Stimulated activated CD8-positive, alpha-beta memory T cell treated with anti-CD3 and anti-CD28 coated beads, Interleukin-12 subunit alpha, Interleukin-12 subunit beta, amount 100 ng/mL, for 24 hours (primary cell): ENCODE measurements at regions not wholly inside any gene's neighbourhood (a gene's known extent, or its start where the extent isn't known, plus 50 kb on each side); places are given as distances from the start of the nearest gene placed in this dataset.

Source experiments
- DNase-seq: peaks from one replicate; pipeline ENCODE4 v3.0.0-alpha.2; 2020; ENCODE audit errors: extremely low read depth

DNA sequence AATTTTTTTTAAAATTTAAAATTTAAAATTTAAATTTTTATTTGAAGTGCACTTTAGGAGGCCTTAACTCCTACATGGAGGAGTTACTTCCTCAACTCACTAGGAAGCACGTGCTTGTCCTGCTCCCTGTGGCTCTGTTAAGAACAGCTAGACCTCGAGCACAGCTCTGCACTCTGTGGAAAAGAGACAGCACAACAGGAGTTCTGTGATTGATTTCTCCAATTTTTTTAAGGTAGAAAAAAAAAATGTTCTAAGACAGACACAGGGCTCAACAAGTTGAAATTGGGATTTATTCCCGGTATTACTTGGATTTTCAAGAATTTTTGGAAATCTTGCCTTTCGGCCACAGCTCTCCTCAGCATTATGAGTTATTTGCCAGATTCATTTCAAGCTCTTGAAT, 356.6 kb upstream of the LYPLAL1 start:
- DNase-seq: no peak

DNA sequence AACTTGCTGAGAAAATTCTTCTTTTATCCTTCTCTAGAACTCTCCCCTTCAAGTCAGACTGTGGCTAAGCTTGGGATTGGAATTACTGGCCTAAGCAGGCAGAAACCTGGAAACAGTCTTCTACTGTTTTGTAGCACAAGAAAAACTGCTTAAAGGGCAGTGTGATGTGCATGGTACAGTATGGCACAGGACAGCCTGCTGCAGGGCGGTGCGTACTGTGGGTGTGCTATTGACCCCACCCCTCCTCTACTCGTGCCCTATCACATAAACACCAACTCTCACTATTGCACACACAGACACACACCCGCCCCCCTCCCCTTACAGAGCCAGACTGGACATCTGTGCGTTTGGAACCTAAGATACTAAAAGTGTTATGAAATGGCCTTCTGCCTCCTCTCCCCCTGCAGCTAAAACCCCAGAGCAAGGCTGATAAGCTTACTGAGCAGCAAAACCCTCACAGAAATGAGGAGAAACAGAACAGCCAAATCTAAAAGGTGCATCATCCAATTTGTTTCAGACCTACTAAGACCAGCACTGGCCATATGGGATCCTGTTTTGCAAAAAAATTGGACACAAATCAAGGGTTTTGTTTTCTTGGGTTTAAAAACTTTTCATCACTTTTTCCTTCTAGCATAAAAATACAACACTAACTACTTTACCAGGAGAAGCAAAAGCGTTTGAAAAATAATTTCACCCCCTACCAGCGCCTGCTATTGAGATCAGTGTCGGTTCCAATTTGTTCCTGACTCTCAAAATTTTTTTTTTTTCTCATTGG, 355.8 kb upstream of the LYPLAL1 start:
- DNase-seq: no peak

DNA sequence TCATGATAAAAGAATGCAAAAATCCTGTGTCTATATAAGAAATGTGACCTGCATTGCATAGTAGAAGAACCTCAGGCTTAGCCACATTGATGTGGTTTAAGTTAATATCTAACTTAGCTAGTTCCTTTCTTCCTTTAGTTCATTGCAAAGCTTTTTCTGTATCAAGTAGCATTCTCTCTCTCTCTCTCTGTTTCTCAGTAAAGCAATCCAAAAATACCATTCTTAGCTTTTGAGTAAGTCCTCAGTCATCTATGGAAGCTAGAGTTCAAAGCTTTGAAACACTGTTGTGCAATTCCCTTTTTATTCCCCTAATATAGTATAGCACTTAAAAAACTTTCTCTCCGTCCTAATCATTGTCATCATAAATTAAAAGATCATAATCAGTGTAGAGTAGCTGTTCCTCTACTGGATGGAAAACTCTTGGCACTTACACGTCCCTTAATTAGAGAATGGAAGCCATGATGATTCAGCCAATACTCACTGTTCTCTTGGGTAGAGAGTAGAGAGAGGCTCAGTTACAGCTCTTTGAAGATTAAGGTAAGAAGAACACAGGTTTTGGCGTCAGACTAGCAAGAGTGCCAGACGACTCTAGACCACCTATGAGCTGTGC, 350.3 kb upstream of the LYPLAL1 start:
- DNase-seq: no peak

DNA sequence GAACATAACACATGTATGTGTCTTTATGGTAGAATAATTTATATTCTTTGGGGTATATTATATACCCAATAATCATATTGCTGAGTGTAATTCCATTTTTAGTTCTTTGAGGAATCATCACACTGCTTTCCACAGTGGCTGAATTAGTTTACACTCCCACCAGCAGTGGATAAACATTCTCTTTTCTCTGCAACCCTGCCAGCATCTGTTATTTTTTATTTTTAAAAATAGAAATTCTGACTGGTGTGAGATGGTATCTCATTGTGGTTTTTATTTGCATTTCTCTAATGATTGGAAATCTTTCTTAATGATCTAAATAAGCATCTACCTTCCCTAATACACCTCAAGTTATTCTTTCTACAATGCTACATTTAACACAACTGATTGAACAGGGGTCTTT, 346.2 kb upstream of the LYPLAL1 start:
- DNase-seq: no peak

DNA sequence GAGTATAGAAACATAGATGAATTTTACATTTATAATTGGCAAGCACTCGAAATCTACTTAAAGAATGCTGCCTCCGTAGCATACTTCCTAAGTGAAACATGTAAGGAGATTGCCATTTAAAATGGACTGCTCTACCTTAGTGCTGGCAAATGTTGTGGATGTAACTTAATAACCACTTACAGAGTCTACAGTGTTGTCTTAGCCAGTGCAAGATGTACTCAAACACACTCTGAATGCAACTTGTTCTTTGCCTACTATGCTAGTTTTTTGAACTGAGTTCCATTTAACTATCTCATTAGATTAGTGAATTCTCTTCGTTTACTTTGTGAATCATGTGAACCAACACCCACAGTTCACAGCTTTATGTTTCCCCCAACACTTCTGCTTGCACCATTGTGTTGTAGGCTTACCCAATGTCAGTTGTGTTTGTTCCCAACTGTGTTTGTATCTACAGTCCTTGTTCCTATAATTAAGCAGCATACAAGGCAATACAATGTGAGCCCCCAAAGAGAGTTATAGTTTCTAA, 345.5 kb upstream of the LYPLAL1 start:
- no peak for DNase-seq

DNA sequence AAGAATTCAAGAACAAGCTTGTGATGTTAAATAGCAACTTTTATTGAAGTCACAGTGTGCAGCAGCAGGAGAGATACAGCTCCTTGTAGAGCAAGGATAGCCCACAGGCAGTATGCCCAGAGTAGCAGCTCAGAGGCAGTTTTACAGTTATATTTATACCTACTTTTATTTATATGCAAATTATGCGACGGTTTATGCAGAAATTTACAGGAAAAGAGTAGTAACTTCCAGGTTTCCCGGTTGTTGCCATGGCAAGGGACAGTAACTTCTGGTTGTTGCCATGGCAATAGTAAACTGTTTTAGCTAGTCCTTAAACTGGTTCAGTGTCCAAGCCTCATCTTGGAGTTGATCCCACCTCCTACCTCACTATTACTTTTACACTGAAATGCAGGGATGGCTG, 344.6 kb upstream of the LYPLAL1 start:
- no peak for DNase-seq

DNA sequence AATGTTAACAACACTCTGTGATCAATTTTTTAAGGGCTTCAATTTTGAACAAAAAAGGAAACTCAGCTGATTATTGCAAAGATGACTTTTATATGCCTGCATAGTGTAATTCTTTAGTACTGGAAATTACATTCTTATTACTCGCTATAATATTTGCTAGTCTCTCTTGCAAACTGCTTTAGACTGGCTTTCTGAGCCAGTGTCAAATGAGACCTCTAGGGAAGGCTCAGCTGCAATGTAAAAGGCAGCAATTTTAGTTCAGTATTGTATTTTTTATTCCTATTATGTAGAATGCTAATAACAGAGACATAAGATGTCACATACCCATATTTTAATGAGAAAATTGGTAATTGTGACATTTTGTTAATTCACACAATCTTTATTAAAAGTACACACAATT, 338.1 kb upstream of the LYPLAL1 start:
- DNase-seq: no peak

DNA sequence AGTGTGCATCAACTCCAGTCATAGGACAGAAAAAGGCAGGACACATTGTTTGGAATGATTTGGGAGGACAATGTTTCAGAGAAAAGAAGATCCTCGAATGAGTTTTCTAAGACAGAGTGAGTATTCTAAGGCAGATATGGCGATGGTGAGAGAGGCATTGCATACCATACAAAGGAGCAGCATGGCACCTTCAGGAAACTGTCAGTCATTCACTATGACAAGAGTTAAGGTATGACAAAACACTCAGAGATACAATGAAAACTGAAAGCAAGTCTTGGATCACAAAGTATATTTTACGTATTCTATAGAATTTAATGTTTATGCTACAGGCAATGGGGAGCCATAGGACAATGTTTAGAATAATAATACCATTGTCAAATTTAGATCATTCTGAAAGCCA, 337.4 kb upstream of the LYPLAL1 start:
- no peak for DNase-seq

DNA sequence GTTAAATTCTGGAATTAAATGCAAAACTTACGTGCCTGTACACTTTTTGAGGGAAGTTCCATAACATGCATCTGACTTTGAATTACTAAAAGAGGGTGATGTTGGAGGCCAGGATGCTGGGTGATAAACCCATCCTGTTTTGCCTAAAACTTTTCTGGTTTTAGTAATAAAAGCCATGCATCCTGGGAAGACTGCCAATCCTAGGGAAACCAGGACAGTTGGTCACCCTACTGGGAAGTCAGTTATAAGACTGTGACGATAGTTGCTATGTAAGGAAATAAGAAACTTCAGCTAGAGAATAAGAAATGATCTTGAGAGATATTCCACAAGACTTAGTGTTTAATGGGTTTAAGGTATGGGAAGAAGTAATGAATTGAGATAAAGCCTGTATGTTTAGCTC, 336.6 kb upstream of the LYPLAL1 start:
- no peak for DNase-seq

DNA sequence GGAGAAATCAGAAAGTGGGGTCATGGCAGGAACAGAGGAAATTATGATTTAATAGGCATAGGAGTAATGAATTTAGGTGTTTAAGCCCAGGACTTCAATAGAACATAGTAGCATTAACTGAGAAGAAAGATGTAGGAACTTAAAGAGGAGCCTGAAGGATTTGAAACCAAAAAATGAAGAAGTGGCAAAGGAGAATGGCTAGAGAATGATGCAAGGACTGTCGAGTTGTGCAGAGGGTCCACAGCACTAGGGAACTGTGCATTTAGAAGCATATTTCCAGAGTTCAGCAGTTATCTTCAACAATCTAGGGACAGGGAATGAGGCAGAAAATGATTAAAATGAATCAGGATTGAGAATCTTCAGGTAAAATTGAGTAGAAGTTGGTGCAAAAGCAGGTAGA, 328.1 kb upstream of the LYPLAL1 start:
- no peak for DNase-seq

DNA sequence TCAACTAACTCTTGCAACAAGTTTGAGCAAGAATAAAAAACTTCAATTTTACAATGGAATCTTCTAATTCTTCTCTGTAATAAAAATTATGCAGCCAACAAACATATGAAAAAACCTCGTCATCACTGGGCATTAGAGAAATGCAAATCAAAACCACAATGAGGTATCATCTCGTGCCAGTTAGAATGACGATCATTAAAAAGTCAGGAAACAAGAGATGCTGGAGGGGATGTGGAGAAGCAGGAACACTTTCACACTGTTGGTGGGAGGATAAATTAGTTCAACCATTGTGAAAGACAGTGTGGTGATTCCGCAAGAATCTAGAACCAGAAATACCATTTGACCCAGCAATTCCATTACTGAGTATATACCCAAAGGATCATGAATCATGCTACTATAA, 327.5 kb upstream of the LYPLAL1 start:
- DNase-seq: no peak

DNA sequence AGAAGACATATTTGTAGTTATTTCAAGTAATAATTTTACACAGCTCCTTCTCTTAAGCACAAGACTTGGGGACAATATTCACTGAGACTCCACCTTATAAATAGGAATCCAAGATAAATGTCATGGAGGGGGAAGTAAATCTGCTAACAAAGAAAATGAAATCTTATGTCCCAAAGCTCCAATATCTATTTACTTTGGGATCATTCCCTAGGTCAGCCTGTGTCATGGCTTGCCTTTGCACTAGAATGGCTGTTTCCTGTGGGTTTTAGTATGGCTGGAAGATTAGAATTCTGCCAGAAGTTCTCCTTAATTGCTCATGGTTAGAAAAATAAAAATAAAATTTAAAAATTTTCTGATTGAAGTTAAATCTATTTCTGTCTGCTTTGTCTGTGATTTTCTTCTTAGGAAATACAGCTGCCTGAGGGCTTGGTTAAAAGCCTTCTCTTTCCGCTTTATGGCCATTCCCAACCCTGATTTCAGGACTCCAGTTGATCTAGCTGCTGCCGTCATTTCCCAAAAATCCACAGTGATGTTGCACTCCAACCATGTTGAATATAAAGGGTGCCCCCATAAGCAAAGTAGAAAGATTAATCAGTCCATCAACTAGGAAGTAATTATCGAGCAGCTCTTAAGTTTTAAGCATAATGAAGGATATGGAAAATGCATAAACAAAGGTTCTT, 326.4 kb upstream of the LYPLAL1 start:
- no peak for DNase-seq

DNA sequence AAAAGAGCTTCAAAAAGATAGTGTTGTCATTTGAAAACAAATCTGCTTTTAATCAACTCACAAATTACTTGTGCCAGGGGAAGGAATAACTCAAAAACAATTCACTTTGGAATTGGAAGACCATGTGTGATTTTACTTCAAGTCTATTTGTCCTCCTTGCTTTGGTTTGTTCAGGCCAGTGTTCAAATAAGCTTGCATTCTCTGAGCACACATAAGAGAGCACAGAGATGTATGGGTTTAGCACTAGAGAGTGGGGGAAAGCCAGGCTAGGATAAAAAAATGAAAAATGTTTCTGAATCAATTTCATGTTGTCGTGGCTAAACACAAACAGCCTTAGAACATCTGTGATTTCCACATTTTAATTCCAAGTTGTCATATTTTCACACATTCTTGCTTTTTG, 325.7 kb upstream of the LYPLAL1 start:
- no peak for DNase-seq

DNA sequence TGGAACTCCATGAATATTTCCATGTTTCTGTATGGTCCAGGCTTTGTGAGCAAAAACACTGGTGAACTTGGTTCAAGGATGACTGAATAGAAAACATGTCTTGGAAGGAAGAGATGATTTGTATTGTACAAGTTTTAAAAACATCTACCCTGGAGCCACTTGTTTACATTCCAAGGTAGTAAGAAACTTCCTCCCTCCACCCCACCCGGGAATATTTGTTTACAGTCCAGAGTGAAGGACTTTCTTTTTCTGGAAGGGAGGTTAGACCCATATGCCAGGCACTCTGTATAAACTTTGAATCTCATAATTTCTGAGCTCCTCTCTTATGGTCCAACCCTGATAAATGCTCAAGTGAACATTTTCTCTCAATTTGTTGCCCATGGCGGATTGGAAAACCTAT, 323.3 kb upstream of the LYPLAL1 start:
- no peak for DNase-seq

DNA sequence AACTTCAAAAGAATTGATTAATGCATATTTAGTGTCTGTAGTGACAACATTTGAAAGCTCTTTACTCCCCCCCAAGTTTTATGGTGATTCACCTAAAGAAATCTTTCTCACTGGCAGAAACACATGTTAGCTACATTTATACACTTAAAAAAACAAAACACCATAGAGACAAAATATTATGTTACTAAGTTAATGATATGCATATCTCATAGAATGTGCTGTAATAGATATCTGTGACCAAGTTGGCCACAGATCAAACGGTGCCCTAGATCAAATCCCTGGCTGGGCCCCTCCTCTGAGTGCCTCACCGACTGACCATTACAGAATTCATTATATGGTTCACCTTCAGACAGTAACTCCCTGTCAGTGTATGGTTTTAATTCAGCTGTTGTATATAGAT, 322.1 kb upstream of the LYPLAL1 start:
- DNase-seq: no peak

DNA sequence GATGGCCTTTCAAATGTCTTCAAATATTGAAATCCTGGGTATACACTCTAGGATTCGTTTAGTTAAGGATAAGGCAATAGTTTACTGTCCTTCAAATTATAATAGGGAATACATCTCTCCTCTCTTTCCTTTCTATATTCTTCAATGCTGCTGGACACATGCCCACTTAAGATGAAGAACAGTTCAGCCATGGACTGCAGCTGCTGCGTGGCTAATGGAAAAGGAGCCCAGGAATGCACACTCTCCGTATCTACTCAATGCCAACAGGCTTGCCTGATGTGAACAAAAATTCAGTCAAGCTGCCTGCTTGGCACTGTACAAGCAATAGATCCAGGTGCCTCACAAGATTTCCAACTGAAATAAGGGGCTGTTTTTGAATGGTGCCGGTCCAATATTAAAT, 321.2 kb upstream of the LYPLAL1 start:
- no peak for DNase-seq

DNA sequence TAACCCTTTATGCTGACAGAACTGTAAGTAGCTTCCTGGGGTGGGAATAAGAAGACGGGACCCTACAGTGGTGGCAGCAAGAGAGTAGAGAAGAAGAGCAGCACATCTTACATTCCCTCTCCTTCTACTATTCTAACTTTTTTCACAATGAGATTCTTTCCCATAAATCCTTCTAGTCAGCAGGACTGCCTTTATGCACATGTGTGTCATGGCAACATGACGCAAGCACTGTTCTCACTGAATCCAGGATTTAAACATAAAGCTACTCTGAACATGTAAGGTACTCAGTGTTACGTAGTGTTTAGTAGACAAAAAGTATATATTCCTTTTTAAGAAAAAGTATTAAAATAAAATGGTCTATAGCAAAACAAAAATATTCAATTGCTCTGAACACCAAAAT, 309.7 kb upstream of the LYPLAL1 start:
- DNase-seq: no peak

DNA sequence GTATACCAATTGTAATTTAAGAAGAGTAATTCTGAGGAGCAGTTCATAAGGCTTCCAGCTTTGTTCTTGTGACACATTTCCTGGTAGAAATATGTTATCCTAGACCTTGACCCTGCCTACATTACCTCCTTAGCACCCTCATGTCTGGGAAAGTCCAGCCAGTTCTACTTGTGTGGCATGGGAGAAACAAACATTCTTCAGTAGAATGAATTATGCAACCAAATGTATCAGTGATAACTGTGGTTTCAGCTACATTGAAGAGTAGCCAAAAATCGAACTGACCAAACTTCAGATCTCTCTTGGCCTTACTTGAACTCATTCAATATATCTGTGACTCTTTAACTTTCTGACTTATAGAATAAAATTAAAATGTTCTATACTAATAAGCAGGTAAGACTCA, 308.1 kb upstream of the LYPLAL1 start:
- no peak for DNase-seq

DNA sequence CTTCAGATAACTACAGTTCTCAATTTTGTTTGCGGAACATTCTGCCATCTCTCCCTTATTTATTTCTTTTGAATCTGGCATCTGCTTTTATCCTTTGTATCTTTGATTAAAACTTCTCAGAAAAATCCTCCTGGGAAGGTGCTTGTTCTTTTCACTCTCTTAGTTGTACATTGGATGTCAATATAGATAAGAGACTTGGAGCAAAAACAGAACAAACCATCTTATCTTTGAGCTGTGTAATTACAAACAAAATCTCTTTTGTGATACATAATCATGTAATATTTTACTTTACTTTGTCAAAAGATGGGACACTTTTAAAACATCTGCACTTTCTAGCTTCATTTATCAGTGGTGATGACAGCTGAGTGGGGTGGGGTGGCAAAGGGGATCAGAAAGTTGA, 307.2 kb upstream of the LYPLAL1 start:
- DNase-seq: no peak

DNA sequence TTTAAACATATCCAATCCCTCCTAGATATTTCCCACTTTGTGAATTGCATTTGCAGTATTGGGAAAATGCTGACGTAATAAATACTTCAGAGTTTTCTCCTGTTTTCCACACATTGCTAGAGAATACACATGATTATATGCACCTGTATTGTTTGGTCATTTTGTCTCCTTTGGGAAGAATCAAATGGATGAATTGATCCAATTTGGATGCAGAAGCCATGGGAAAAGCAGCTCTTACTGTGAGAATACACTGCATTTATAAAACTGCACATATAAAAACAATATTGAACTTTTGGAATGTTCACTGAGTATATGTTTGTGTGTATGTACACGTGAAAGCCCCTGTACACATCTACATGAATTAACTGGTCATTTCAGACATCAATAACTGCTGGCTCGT, 306.6 kb upstream of the LYPLAL1 start:
- no peak for DNase-seq

DNA sequence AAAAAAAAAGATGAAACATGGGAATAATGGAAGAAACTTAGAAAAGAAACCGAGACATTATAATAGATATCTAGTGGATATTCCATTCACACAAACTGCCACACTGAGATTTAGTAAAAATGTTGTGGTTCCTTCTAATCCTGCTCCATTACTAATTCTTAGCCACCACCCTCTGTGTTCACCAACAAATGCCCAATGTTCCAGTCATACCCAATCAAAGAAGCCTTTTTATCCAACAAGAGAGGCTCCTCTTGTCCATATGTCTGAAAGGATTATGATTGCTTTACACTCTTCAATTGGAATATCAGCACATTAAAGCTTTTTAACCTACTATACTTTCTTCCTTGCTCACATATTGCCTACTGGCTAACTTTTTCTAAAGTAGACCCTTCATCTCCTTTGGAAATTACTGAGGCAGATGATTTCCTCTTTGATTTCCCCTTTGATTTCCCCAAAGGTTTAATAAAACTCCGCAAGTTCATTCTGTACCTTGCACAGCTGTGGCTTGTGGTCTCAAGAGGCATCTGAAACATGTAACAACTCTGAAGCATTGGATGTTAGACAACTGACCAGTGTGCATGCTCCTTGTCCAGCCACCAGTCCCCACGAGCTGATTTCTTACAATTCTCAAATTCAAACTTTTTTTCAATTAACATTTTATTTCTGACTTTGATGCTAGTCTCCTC, 305.6 kb upstream of the LYPLAL1 start:
- no peak for DNase-seq

DNA sequence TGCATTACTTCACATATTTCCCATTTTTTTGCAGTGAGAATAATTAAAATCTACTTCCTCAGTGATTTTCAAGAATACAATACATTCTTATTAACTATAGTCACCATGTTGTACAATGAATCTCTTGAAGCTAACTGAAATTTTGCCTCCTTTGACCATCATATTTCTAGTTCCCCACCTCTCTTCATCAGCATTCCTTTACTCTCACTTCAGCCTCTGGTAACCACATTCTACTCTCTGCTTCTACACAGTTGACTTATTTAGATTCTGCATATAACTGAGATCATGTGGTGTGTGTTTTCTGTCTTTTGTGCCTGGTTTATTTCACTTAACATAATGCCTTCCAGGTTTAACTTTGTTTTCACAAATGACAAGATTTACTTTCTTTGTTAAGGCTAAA, 304.4 kb upstream of the LYPLAL1 start:
- no peak for DNase-seq

DNA sequence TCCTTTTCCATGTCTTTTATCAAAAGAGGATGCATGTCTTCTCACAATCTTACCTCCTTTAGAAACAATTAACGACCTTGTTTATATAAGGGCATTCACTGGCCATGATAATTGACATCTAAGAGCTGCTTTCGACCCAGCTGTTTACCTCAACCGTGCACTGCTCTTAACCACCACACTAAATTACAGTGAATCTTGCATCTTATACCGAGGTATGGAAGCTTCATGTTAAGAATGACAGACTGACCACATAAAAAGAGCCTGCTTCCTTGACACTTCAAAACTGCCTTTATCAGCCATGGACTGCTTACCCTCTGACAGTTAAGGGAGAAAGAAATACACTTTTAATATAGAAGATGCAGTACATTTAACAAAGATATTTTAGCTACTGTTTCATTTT, 301.7 kb upstream of the LYPLAL1 start:
- no peak for DNase-seq
